Neural cell (in vitro differentiated cells): ENCODE measurements at regions not wholly inside any gene's neighbourhood (a gene's known extent, or its start where the extent isn't known, plus 50 kb on each side); places are given as distances from the start of the nearest gene placed in this dataset.

Experiments
- CTCF ChIP-seq: fragments of 450-650 bp; IDR thresholded peaks from 2 replicates; pipeline ENCODE4 v1.5.1; 2014; ENCODE audit warnings: antibody characterized with exemption, mild to moderate bottlenecking, moderate library complexity; ENCODE audit not compliant: poor library complexity, severe bottlenecking
- EP300 ChIP-seq: fragments of 450-650 bp; conservative IDR thresholded peaks from 2 replicates; pipeline ENCODE4 v1.6.1; 2014; ENCODE audit warnings: antibody characterized with exemption, mild to moderate bottlenecking, moderate library complexity; ENCODE audit not compliant: poor library complexity, severe bottlenecking
- EZH2 ChIP-seq: fragments of 200-600, 300-800 bp; shearing (Covaris generic), sonication (generic); IDR thresholded peaks from 2 replicates; pipeline ENCODE4 v1.6.1; 2014; ENCODE audit warnings: antibody characterized with exemption, low read length, borderline replicate concordance, mild to moderate bottlenecking; ENCODE audit not compliant: insufficient read depth, poor library complexity, severe bottlenecking
- MXI1 ChIP-seq: fragments of 450-650 bp; conservative IDR thresholded peaks from 2 replicates; pipeline ENCODE4 v1.6.1; 2014; ENCODE audit warnings: antibody characterized with exemption, mild to moderate bottlenecking; ENCODE audit not compliant: poor library complexity, severe bottlenecking
- POLR2AphosphoS5 ChIP-seq: IDR thresholded peaks from 2 replicates; pipeline ENCODE4 v1.6.1; 2012
- REST ChIP-seq: IDR thresholded peaks from 2 replicates; pipeline ENCODE4 v1.6.1; 2012; ENCODE audit warnings: borderline replicate concordance
- SMC3 ChIP-seq: fragments of 450-650 bp; conservative IDR thresholded peaks from 2 replicates; pipeline ENCODE4 v1.6.1; 2014; ENCODE audit warnings: antibody characterized with exemption, mild to moderate bottlenecking, moderate library complexity; ENCODE audit not compliant: poor library complexity
- TAF1 ChIP-seq: IDR thresholded peaks from 2 replicates; pipeline ENCODE4 v1.6.1; 2012; ENCODE audit warnings: low read depth

GRCh38 chr22:27470169-27470772, 331.3 kb downstream of the MN1 start:
- TF ChIP-seq CTCF (no peak), SMC3 (no peak), EZH2 (no peak), TAF1 (no peak), REST (no peak), EP300 (no peak), MXI1 (no peak), POLR2AphosphoS5 (no peak)
